Testis (tissue), 2 donors: ENCODE measurements at regions not wholly inside any gene's neighbourhood (a gene's known extent, or its start where the extent isn't known, plus 50 kb on each side); places are given as distances from the start of the nearest gene placed in this dataset.

Source experiments
- DNase-seq: peaks from one replicate; pipeline ENCODE4 v3.0.0-alpha.2; 2019
- H3K27ac ChIP-seq, 2 donors: fragments of 200-600 bp; sonication (generic); one replicate each; pipeline ENCODE4 v1.5.1; 2019
- H3K27me3 ChIP-seq: fragments of 200-600 bp; sonication (generic); one replicate; pipeline ENCODE4 v1.5.1; 2019
- H3K36me3 ChIP-seq: fragments of 200-600 bp; sonication (generic); one replicate; pipeline ENCODE4 v1.5.1; 2017; ENCODE audit warnings: low read depth; ENCODE audit errors: missing control alignments
- H3K4me1 ChIP-seq: fragments of 200-600 bp; sonication (generic); one replicate; pipeline ENCODE4 v1.5.1; 2019
- H3K4me3 ChIP-seq, 2 donors: fragments of 200-600 bp; sonication (generic); one replicate each; pipeline ENCODE4 v1.5.1; 2017 to 2019
- H3K9me3 ChIP-seq: fragments of 200-600 bp; sonication (generic); one replicate; pipeline ENCODE4 v1.5.1; 2017
- CTCF ChIP-seq, 3 experiments: fragments of 450-650 bp in 2 of 3; fragments of 200-600 bp in 1 of 3; sonication (generic) in 1 of 3; IDR thresholded peaks; one replicate each; pipeline ENCODE4 v1.5.1; 2016 to 2019; ENCODE audit warnings: antibody characterized with exemption in 3 of 3, mild to moderate bottlenecking in 2 of 3, moderate library complexity in 1 of 3
- POLR2A ChIP-seq: fragments of 450-650 bp; IDR thresholded peaks from one replicate; pipeline ENCODE4 v1.6.1; 2017; ENCODE audit warnings: antibody characterized with exemption, mild to moderate bottlenecking, moderate library complexity
- WGBS, 2 donors: methylation state at CpG; one replicate each; pipeline ENCODE4 v1.1.5; 2018; 5-methylcytosine and 5-hydroxymethylcytosine counted together
- intact Hi-C: fragments of 100-400 bp; cut with DNase I; formaldehyde crosslinking; loops from one replicate; pipeline ENCODE4 v1.15.1; 2023; ENCODE audit warnings: low total_unique reads

GRCh38 chr7:50220273-50220672, 84.2 kb upstream of the IKZF1 start:
- no peaks in the 10 kb centered on the region for H3K9me3 ChIP-seq
- no peak for TF ChIP-seq CTCF (IDR thresholded peaks at IDR 0.05)
- TF ChIP-seq POLR2A = no peak
- no peaks in the 10 kb centered on the region for H3K36me3 ChIP-seq
- no peak overlapping the region for H3K27ac ChIP-seq
- H3K4me1 ChIP-seq = no peaks in the 10 kb centered on the region
- H3K4me3 ChIP-seq = no peak overlapping the region
- DNase-seq = no peak
- H3K27me3 ChIP-seq = no peaks in the 10 kb centered on the region
- intact Hi-C loops = no loop called here
- WGBS, 2 donors = 74 to 83% methylated on average over 2 of the region's 2 CpGs

GRCh38 chr7:50217821-50218281, 86.7 kb upstream of the IKZF1 start:
- TF ChIP-seq CTCF (IDR thresholded peaks at IDR 0.05) (no peak), POLR2A (no peak)
- WGBS, 2 donors = 65 to 74% methylated on average over 4 of the region's 4 CpGs
- DNase-seq = no peak
- Histone ChIP-seq H3K4me1 (no peaks in the 10 kb centered on the region), H3K27me3 (no peaks in the 10 kb centered on the region), H3K36me3 (no peaks in the 10 kb centered on the region), H3K27ac (no peak overlapping the region), H3K4me3 (no peak overlapping the region), H3K9me3 (no peaks in the 10 kb centered on the region)
- intact Hi-C loops = no loop called here

- Histone ChIP-seq H3K4me3 (no peak overlapping the region), H3K27me3 (no peaks in the 10 kb centered on the region), H3K9me3 (no peaks in the 10 kb centered on the region), H3K27ac (no peak overlapping the region), H3K36me3 (no peaks in the 10 kb centered on the region), H3K4me1 (no peaks in the 10 kb centered on the region)
- intact Hi-C loops = no loop called here
- DNase-seq = no peak
- WGBS, 2 donors = 89 to 91% methylated on average over 4 of the region's 4 CpGs
- TF ChIP-seq POLR2A (no peak), CTCF (IDR thresholded peaks at IDR 0.05) (no peak)
Observed at GRCh38 chr7:50217401-50217800, 87.1 kb upstream of the IKZF1 start.

GRCh38 chr7:50216626-50217025, 87.9 kb upstream of the IKZF1 start:
- Histone ChIP-seq H3K36me3 (no peaks in the 10 kb centered on the region), H3K27me3 (no peaks in the 10 kb centered on the region), H3K4me3 (no peak overlapping the region), H3K27ac (no peak overlapping the region), H3K4me1 (no peaks in the 10 kb centered on the region), H3K9me3 (no peaks in the 10 kb centered on the region)
- DNase-seq = no peak
- 82 to 89% methylated on average over 5 of the region's 5 CpGs for WGBS, 2 donors
- intact Hi-C loops = no loop called here
- TF ChIP-seq POLR2A = no peak
- no peak for TF ChIP-seq CTCF (IDR thresholded peaks at IDR 0.05)

- no peak overlapping the region for H3K27ac ChIP-seq
- no peak for DNase-seq
- WGBS, 2 donors = 90% methylated on average over 8 of the region's 8 CpGs
- no peak overlapping the region for H3K4me3 ChIP-seq
- no peaks in the 10 kb centered on the region for H3K36me3 ChIP-seq
- H3K4me1 ChIP-seq = no peaks in the 10 kb centered on the region
- no peaks in the 10 kb centered on the region for H3K27me3 ChIP-seq
- intact Hi-C loops = no loop called here
- TF ChIP-seq POLR2A (no peak), CTCF (IDR thresholded peaks at IDR 0.05) (no peak)
- no peaks in the 10 kb centered on the region for H3K9me3 ChIP-seq
Observed at GRCh38 chr7:50214771-50215170, 89.7 kb upstream of the IKZF1 start.
